Central memory CD8-positive, alpha-beta T cell (primary cell): ENCODE measurements at regions not wholly inside any gene's neighbourhood (a gene's known extent, or its start where the extent isn't known, plus 50 kb on each side); places are given as distances from the start of the nearest gene placed in this dataset.

ENCODE experiments used
- ATAC-seq: fragments of 150-1000 bp; cut with Tn5 transposase; replicated peaks from 2 replicates; pipeline ENCODE4 v1.10.0; 2022; ENCODE audit warnings: mild to moderate bottlenecking, moderate FRiP score, moderate number of reproducible peaks; ENCODE audit not compliant: poor library complexity, severe bottlenecking; ENCODE audit errors: extremely low read depth
- DNase-seq, 2 donors: peaks; one replicate each; pipeline ENCODE4 v3.0.0; 2021; ENCODE audit warnings: low spot score in 2 of 2
- H3K27ac Mint-ChIP-seq: one replicate; pipeline ENCODE4 v1.8.0; 2022; ENCODE audit warnings: low read depth, mild to moderate bottlenecking, moderate library complexity, mixed read lengths
- H3K27me3 Mint-ChIP-seq: one replicate; pipeline ENCODE4 v1.8.0; 2022; ENCODE audit warnings: mixed read lengths
- H3K36me3 Mint-ChIP-seq: one replicate; pipeline ENCODE4 v1.8.0; 2022; ENCODE audit warnings: mild to moderate bottlenecking, moderate library complexity, mixed read lengths; ENCODE audit not compliant: insufficient read depth
- H3K4me1 Mint-ChIP-seq: one replicate; pipeline ENCODE4 v1.8.0; 2022; ENCODE audit warnings: mixed read lengths
- H3K4me3 Mint-ChIP-seq: one replicate; pipeline ENCODE4 v1.8.0; 2022; ENCODE audit warnings: mild to moderate bottlenecking, moderate library complexity, mixed read lengths
- H3K9me3 Mint-ChIP-seq: one replicate; pipeline ENCODE4 v1.8.0; 2022; ENCODE audit warnings: mixed read lengths

- Mint-ChIP-seq H3K9me3 (peaks cover 22% of the 10 kb centered on the region), H3K36me3 (no peaks in the 10 kb centered on the region)
Measured at GRCh38 chr6:165229216-165229615, 80.2 kb downstream of the C6orf118 start.

GRCh38 chr6:165227644-165228329, 81.6 kb downstream of the C6orf118 start:
- Mint-ChIP-seq H3K4me1 (no peaks in the 10 kb centered on the region), H3K9me3 (peaks cover 22% of the 10 kb centered on the region), H3K4me3 (no peak overlapping the region), H3K36me3 (no peaks in the 10 kb centered on the region), H3K27ac (no peak overlapping the region), H3K27me3 (no peaks in the 10 kb centered on the region)
- no peak for DNase-seq
- ATAC-seq = no peak

More at GRCh38 chr6:165229216-165229615, 80.2 kb downstream of the C6orf118 start:
- Mint-ChIP-seq H3K27me3 (no peaks in the 10 kb centered on the region), H3K4me3 (no peak overlapping the region), H3K27ac (no peak overlapping the region), H3K4me1 (no peaks in the 10 kb centered on the region)
- DNase-seq (no peak), ATAC-seq (no peak)

- H3K4me1 Mint-ChIP-seq = no peaks in the 10 kb centered on the region
- ATAC-seq (no peak), DNase-seq (no peak)
- peaks cover 24% of the 10 kb centered on the region for H3K9me3 Mint-ChIP-seq
- H3K27ac Mint-ChIP-seq = no peak overlapping the region
- H3K36me3 Mint-ChIP-seq = no peaks in the 10 kb centered on the region
- no peak overlapping the region for H3K4me3 Mint-ChIP-seq
- no peaks in the 10 kb centered on the region for H3K27me3 Mint-ChIP-seq
Measured at GRCh38 chr6:165223736-165224135, 85.7 kb downstream of the C6orf118 start.

DNA sequence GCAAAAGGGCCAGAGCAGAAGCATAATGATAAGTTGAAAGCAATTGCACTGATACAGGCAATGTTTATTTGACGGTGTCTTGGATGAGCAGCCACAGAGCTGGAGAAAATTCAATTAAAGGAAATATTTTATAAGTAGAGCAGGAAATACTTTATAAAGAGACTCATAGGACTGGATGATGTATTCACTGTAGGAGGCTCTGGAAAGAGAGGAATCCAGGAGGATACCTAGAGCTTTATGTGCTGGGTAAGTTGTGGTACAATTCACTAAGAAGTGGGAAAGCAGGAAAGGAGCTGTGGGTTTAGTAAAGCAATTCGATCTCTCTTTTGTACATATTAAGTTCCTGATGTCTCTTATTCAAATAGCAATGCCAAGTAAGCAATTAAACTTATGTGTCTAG, 86.3 kb downstream of the C6orf118 start:
- Mint-ChIP-seq H3K4me3 (no peak overlapping the region), H3K4me1 (no peaks in the 10 kb centered on the region), H3K27me3 (no peaks in the 10 kb centered on the region), H3K9me3 (peaks cover 19% of the 10 kb centered on the region), H3K27ac (no peak overlapping the region), H3K36me3 (no peaks in the 10 kb centered on the region)
- ATAC-seq (no peak), DNase-seq (no peak)

DNA sequence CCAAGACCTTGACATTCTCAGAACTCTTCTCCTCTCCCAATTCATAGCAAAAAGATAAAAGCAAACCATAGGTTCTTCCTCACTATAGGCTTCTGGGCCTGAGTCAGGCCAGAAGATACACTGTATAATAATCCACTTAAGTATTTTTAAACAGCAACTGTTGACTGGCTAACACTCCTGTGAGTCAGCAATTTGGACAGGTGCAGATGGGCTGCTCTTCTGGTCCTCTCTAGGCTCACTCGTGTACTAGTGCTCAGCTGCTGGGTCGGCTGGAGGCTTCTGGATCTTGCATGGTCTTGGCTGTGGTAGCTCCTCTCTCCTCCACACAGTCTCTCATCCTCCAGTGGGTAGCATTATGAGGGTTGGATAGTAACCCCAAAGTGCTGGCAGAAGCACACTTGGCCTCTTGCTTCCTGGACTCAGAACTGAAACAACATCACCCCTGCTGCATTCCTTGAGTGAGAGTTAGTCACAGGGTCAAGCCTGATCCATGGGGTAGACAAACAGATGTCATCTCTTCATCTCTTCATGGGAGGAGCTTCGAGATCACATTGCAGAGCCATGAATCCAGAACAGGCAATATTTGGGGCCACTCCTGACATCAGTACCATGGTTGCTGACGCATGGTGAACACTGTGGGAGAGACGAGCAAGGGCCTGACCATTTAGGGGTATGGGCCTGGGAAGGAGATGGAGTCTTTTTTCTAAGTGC, 86.9 kb downstream of the C6orf118 start:
- H3K4me1 Mint-ChIP-seq = no peaks in the 10 kb centered on the region
- no peaks in the 10 kb centered on the region for H3K27me3 Mint-ChIP-seq
- no peak overlapping the region for H3K4me3 Mint-ChIP-seq
- no peak overlapping the region for H3K27ac Mint-ChIP-seq
- DNase-seq (no peak), ATAC-seq (no peak)
- H3K9me3 Mint-ChIP-seq = peaks cover 14% of the 10 kb centered on the region
- H3K36me3 Mint-ChIP-seq = no peaks in the 10 kb centered on the region

GRCh38 chr6:165220045-165220444, 89.4 kb downstream of the C6orf118 start:
- DNase-seq = no peak
- no peaks in the 10 kb centered on the region for H3K27me3 Mint-ChIP-seq
- H3K36me3 Mint-ChIP-seq = no peaks in the 10 kb centered on the region
- H3K4me1 Mint-ChIP-seq = no peaks in the 10 kb centered on the region
- ATAC-seq = no peak
- no peak overlapping the region for H3K4me3 Mint-ChIP-seq
- H3K9me3 Mint-ChIP-seq = peaks cover 17% of the 10 kb centered on the region
- no peak overlapping the region for H3K27ac Mint-ChIP-seq

- peaks cover 20% of the 10 kb centered on the region for H3K9me3 Mint-ChIP-seq
- no peaks in the 10 kb centered on the region for H3K4me1 Mint-ChIP-seq
- DNase-seq (no peak), ATAC-seq (no peak)
- H3K36me3 Mint-ChIP-seq = no peaks in the 10 kb centered on the region
- H3K4me3 Mint-ChIP-seq = no peak overlapping the region
- H3K27me3 Mint-ChIP-seq = no peaks in the 10 kb centered on the region
- H3K27ac Mint-ChIP-seq = no peak overlapping the region
Measured at GRCh38 chr6:165219629-165220028, 89.8 kb downstream of the C6orf118 start.

- no peaks in the 10 kb centered on the region for H3K36me3 Mint-ChIP-seq
- DNase-seq (no peak), ATAC-seq (no peak)
- no peak overlapping the region for H3K27ac Mint-ChIP-seq
- peaks cover 20% of the 10 kb centered on the region for H3K9me3 Mint-ChIP-seq
- no peaks in the 10 kb centered on the region for H3K27me3 Mint-ChIP-seq
- H3K4me3 Mint-ChIP-seq = no peak overlapping the region
- H3K4me1 Mint-ChIP-seq = no peaks in the 10 kb centered on the region
Measured at GRCh38 chr6:165218829-165219228, 90.6 kb downstream of the C6orf118 start.

- H3K27me3 Mint-ChIP-seq = no peaks in the 10 kb centered on the region
- H3K4me3 Mint-ChIP-seq = no peak overlapping the region
- peaks cover 13% of the 10 kb centered on the region for H3K9me3 Mint-ChIP-seq
- DNase-seq (no peak), ATAC-seq (no peak)
- H3K27ac Mint-ChIP-seq = no peak overlapping the region
- H3K4me1 Mint-ChIP-seq = no peaks in the 10 kb centered on the region
- H3K36me3 Mint-ChIP-seq = no peaks in the 10 kb centered on the region
Measured at GRCh38 chr6:165206798-165207197, 102.6 kb downstream of the C6orf118 start.

- Mint-ChIP-seq H3K36me3 (no peaks in the 10 kb centered on the region), H3K9me3 (peaks cover 15% of the 10 kb centered on the region)
- no peak for ATAC-seq
Measured at GRCh38 chr6:165205632-165206031, 103.8 kb downstream of the C6orf118 start.

GRCh38 chr6:165204807-165205545, 104.4 kb downstream of the C6orf118 start:
- Mint-ChIP-seq H3K4me1 (no peaks in the 10 kb centered on the region), H3K27ac (no peak overlapping the region), H3K27me3 (no peaks in the 10 kb centered on the region), H3K9me3 (peaks cover 14% of the 10 kb centered on the region), H3K36me3 (no peaks in the 10 kb centered on the region), H3K4me3 (no peak overlapping the region)
- ATAC-seq (no peak), DNase-seq (no peak)

More at GRCh38 chr6:165205632-165206031, 103.8 kb downstream of the C6orf118 start:
- no peak overlapping the region for H3K27ac Mint-ChIP-seq
- H3K4me1 Mint-ChIP-seq = no peaks in the 10 kb centered on the region
- H3K4me3 Mint-ChIP-seq = no peak overlapping the region
- no peak for DNase-seq
- H3K27me3 Mint-ChIP-seq = no peaks in the 10 kb centered on the region

GRCh38 chr6:165200178-165200577, 109.2 kb downstream of the C6orf118 start:
- ATAC-seq (no peak), DNase-seq (no peak)
- H3K36me3 Mint-ChIP-seq = no peaks in the 10 kb centered on the region
- peaks cover 14% of the 10 kb centered on the region for H3K9me3 Mint-ChIP-seq
- no peaks in the 10 kb centered on the region for H3K27me3 Mint-ChIP-seq
- no peaks in the 10 kb centered on the region for H3K4me1 Mint-ChIP-seq
- H3K27ac Mint-ChIP-seq = no peak overlapping the region
- H3K4me3 Mint-ChIP-seq = no peak overlapping the region

DNA sequence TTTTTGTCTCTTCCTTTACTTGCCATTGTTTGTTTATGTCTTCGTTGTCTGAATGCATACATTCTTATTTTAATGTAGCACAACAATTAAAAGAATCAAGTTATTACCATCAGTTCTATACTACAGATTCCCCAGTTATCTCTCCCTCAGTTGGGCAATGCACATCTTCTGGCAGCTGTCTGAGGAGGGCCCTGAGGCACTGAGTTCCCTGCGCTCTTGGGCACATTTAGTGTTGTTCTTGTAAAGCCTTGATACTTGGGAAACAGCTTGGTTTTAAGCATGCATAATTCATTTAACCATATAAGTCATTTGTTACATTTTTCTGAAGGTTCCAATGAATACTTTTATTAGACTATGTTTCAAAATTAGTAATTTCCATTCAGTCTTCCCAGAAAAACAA, 117.9 kb downstream of the C6orf118 start:
- no peaks in the 10 kb centered on the region for H3K4me1 Mint-ChIP-seq
- no peaks in the 10 kb centered on the region for H3K36me3 Mint-ChIP-seq
- ATAC-seq = no peak
- no peak overlapping the region for H3K27ac Mint-ChIP-seq
- DNase-seq = no peak
- H3K9me3 Mint-ChIP-seq = peaks cover 8% of the 10 kb centered on the region
- no peaks in the 10 kb centered on the region for H3K27me3 Mint-ChIP-seq
- H3K4me3 Mint-ChIP-seq = no peak overlapping the region
